K562 (cell line): ENCODE measurements at regions not wholly inside any gene's neighbourhood (a gene's known extent, or its start where the extent isn't known, plus 50 kb on each side); places are given as distances from the start of the nearest gene placed in this dataset.

Experiments
- ATAC-seq: fragments of 200-7000 bp; cut with Tn5 transposase; 3 replicates; pipeline ENCODE4 v1.9.1; 2020; ENCODE audit warnings: moderate library complexity
- BruUV-seq: library from RNA; stranded (reverse); fragments of 400-500 nt; replicated peaks from 2 replicates; lab custom pipeline; 2021; lab: Mats Ljungman, UMichigan
- CTCF ChIA-PET: fragments of 300-600 bp; formaldehyde crosslinking; extraction: SDS; loops from one replicate; lab custom pipeline; 2021; ENCODE audit warnings: low intra/inter-chr PET ratio; lab: Yijun Ruan, JAX
- POLR2A ChIA-PET: fragments of 300-600, 350-650 bp; sonication (Branson Sonifier 250); formaldehyde crosslinking; extraction: SDS; loops from one replicate; lab custom pipeline; 2021; ENCODE audit warnings: antibody characterized with exemption, inconsistent platforms; lab: Yijun Ruan, JAX
- DNase-seq, 4 experiments: peaks; one replicate each; pipeline versions ENCODE4 v3.0.0 to v3.0.0-alpha.2; 2011 to 2018; ENCODE audit warnings: low spot score in 3 of 4, mixed read lengths in 3 of 4; ENCODE audit errors: extremely low read depth in 1 of 4
- FAIRE-seq: peaks from 2 replicates; lab custom pipeline; 2011; peaks lifted over from hg19 to GRCh38; lab: Jason Lieb, UNC
- H2AFZ ChIP-seq: 2 replicates; pipeline ENCODE4 v1.6.0; 2011; ENCODE audit warnings: low read depth, low read length, control low read depth, inconsistent platforms
- H3K27ac ChIP-seq: fragments of 200-600 bp; 3 replicates; pipeline ENCODE4 v1.8.0; 2011; ENCODE audit warnings: low read depth, mild to moderate bottlenecking, control low read depth, inconsistent platforms, low read length, moderate library complexity, mixed read lengths; ENCODE audit errors: extremely low read depth
- H3K27me3 ChIP-seq, 2 experiments: fragments of 300-600 bp in 1 of 2; 2 replicates in 1 of 2; 3 replicates in 1 of 2; pipeline versions ENCODE4 v1.6.0 to v1.8.0; 2011; ENCODE audit warnings: inconsistent platforms in 2 of 2, low read length in 2 of 2, mild to moderate bottlenecking in 1 of 2, mixed read lengths in 1 of 2, moderate library complexity in 1 of 2; ENCODE audit not compliant: control insufficient read depth in 2 of 2, insufficient read depth in 2 of 2
- H3K36me3 ChIP-seq: fragments of 300-600 bp; 3 replicates; pipeline ENCODE4 v1.8.0; 2011; ENCODE audit warnings: mild to moderate bottlenecking, low read length, inconsistent platforms; ENCODE audit not compliant: control insufficient read depth, insufficient read depth
- H3K4me1 ChIP-seq, 2 experiments: fragments of 200-600 bp in 1 of 2; replicated peaks in 1 of 2; 2 replicates in 1 of 2; 3 replicates in 1 of 2; pipeline versions ENCODE4 v1.5.1 to v1.8.0; 2011; ENCODE audit warnings: inconsistent platforms in 2 of 2, low read length in 2 of 2, mild to moderate bottlenecking in 1 of 2, mixed read lengths in 1 of 2, moderate library complexity in 1 of 2; ENCODE audit not compliant: control insufficient read depth in 2 of 2, insufficient read depth in 2 of 2
- H3K4me2 ChIP-seq: 2 replicates; pipeline ENCODE4 v1.6.1; 2011; ENCODE audit warnings: low read length, control low read depth, inconsistent platforms, mixed read lengths; ENCODE audit not compliant: insufficient read depth
- H3K4me3 ChIP-seq: fragments of 200-600 bp; sonication (generic), shearing (Covaris generic); 2 replicates; pipeline ENCODE4 v1.5.1; 2016; ENCODE audit warnings: control low read depth, inconsistent platforms
- H3K79me2 ChIP-seq: fragments of 200-600 bp; 3 replicates; pipeline ENCODE4 v1.8.0; 2011; ENCODE audit warnings: low read length, inconsistent platforms; ENCODE audit not compliant: control insufficient read depth, insufficient read depth
- H3K9ac ChIP-seq, 2 experiments: 2 replicates each; pipeline versions ENCODE4 v1.6.0 to v1.6.1; 2011; ENCODE audit warnings: low read depth in 2 of 2, low read length in 2 of 2, control low read depth in 1 of 2, inconsistent platforms in 1 of 2, mild to moderate bottlenecking in 1 of 2, mixed read lengths in 1 of 2; ENCODE audit not compliant: insufficient read depth in 1 of 2
- H3K9me1 ChIP-seq: one replicate; pipeline ENCODE4 v1.6.0; 2011; ENCODE audit warnings: inconsistent platforms, mild to moderate bottlenecking, low read length, moderate library complexity; ENCODE audit not compliant: control insufficient read depth, insufficient read depth
- H3K9me3 ChIP-seq: replicated peaks from 2 replicates; pipeline ENCODE4 v1.5.1; 2011; ENCODE audit warnings: low read depth, low read length, inconsistent platforms; ENCODE audit not compliant: control insufficient read depth, insufficient read depth
- H4K20me1 ChIP-seq: replicated peaks from 2 replicates; pipeline ENCODE4 v1.6.1; 2011; ENCODE audit warnings: low read length, inconsistent platforms, mixed read lengths; ENCODE audit not compliant: control insufficient read depth, insufficient read depth
- BCL6 ChIP-seq: fragments of 250-450 bp; sonication (Bioruptor Pico); IDR thresholded peaks from 2 replicates; pipeline ENCODE4 v1.4.0; 2020
- CGGBP1 ChIP-seq: fragments of 250-450 bp; sonication (Bioruptor Pico); IDR thresholded peaks from 2 replicates; pipeline ENCODE4 v1.9.0; 2021; ENCODE audit warnings: mild to moderate bottlenecking
- HDGF ChIP-seq: fragments of 450-650 bp; IDR thresholded peaks from 2 replicates; pipeline ENCODE4 v1.6.1; 2016
- HIVEP1 ChIP-seq: fragments of 250-450 bp; sonication (Bioruptor Pico); IDR thresholded peaks from 2 replicates; pipeline ENCODE4 v1.4.0; 2020; ENCODE audit warnings: mild to moderate bottlenecking
- KDM5B ChIP-seq: fragments of 200-600 bp; sonication (generic); IDR thresholded peaks from 2 replicates; pipeline ENCODE4 v1.6.1; 2012; ENCODE audit warnings: low read depth, mild to moderate bottlenecking, moderate library complexity, low read length, control low read depth, inconsistent platforms; ENCODE audit not compliant: insufficient replicate concordance
- MAFG ChIP-seq: fragments of 450-650 bp; conservative IDR thresholded peaks from 2 replicates; pipeline ENCODE4 v1.6.1; 2016; ENCODE audit warnings: missing genetic modification characterization, missing compliant biosample characterization
- NKRF ChIP-seq: fragments of 450-650 bp; IDR thresholded peaks from 2 replicates; pipeline ENCODE4 v1.6.1; 2016; ENCODE audit warnings: borderline replicate concordance
- PRMT5 ChIP-seq: sonication (generic); formaldehyde crosslinking; IDR thresholded peaks from 2 replicates; pipeline ENCODE4 v1.5.0; 2020; ENCODE audit warnings: missing genetic modification reagents
- TEAD2 ChIP-seq: fragments of 450-650 bp; IDR thresholded peaks from 2 replicates; pipeline ENCODE4 v1.6.1; 2016; ENCODE audit warnings: missing genetic modification characterization, control low read depth, missing compliant biosample characterization
- THRB ChIP-seq: fragments of 450-650 bp; formaldehyde crosslinking; conservative IDR thresholded peaks from 2 replicates; pipeline ENCODE4 v1.4.0; 2022; ENCODE audit warnings: mild to moderate bottlenecking, missing genetic modification characterization
- ZNF253 ChIP-seq: fragments of 250-450 bp; sonication (Bioruptor Pico); conservative IDR thresholded peaks from 2 replicates; pipeline ENCODE4 v1.6.1; 2021; ENCODE audit warnings: mild to moderate bottlenecking
- ZNF347 ChIP-seq: fragments of 450-650 bp; formaldehyde crosslinking; IDR thresholded peaks from 2 replicates; pipeline ENCODE4 v1.4.0; 2020; ENCODE audit warnings: low read depth, mild to moderate bottlenecking, moderate library complexity
- ZNF398 ChIP-seq: fragments of 250-450 bp; sonication (Bioruptor Pico); IDR thresholded peaks from 2 replicates; pipeline ENCODE4 v1.8.0; 2021; ENCODE audit warnings: moderate library complexity, mild to moderate bottlenecking, inconsistent platforms
- ZNF639 ChIP-seq, 2 experiments: fragments of 200-800 bp in 1 of 2; sonication (Bioruptor generic) in 1 of 2; sonication (generic) in 1 of 2; formaldehyde crosslinking in 1 of 2; IDR thresholded peaks in 1 of 2; conservative IDR thresholded peaks in 1 of 2; 2 replicates each; pipeline versions ENCODE4 v1.5.0 to v1.6.1; 2016 to 2020; ENCODE audit warnings: missing compliant biosample characterization in 1 of 2, missing genetic modification characterization in 1 of 2, missing genetic modification reagents in 1 of 2
- WGBS: fragments of 100-300 bp; shearing (Covaris generic); methylation state at CpG from one replicate; pipeline ENCODE4 v1.1.6; 2016; ENCODE audit warnings: low coverage, mixed read lengths; ENCODE audit not compliant: insufficient coverage; ENCODE audit errors: missing lambda C conversion rate; 5-methylcytosine and 5-hydroxymethylcytosine counted together
- in situ Hi-C: fragments of 300-500 bp; cut with MboI; formaldehyde crosslinking; loops from 4 replicates; pipeline ENCODE4 v1.15.0; 2018; ENCODE audit warnings: inconsistent platforms, mixed read lengths
- intact Hi-C: fragments of 100-400 bp; cut with micrococcal nuclease; formaldehyde crosslinking; loops from 2 replicates; pipeline ENCODE4 v1.14.2; 2022

GRCh38 chr4:116664198-116664597 is 421.2 kb downstream of the TRAM1L1 start:
- CTCF ChIA-PET, result no interaction called here
- H3K27me3 ChIP-seq, result no peaks in the 10 kb centered on the region
- H3K9me3 ChIP-seq, result no peaks in the 10 kb centered on the region
- 0% methylated on average over 2 of the region's 2 CpGs for WGBS
- no TSS peak for BruUV-seq
- H2AFZ ChIP-seq, result no peak overlapping the region
- no peak overlapping the region for H3K9ac ChIP-seq
- H3K9me1 ChIP-seq, result no peaks in the 10 kb centered on the region
- no peak overlapping the region for H3K4me2 ChIP-seq
- H3K79me2 ChIP-seq, result no peaks in the 10 kb centered on the region
- POLR2A ChIA-PET, result no interaction called here
- H3K4me1 ChIP-seq, result no peaks in the 10 kb centered on the region
- no peaks in the 10 kb centered on the region for H3K36me3 ChIP-seq
- intact Hi-C loops (no loop called here), in situ Hi-C loops (no loop called here)
- ATAC-seq (no peak), DNase-seq (no peak), FAIRE-seq (no peak)
- no peaks in the 10 kb centered on the region for H4K20me1 ChIP-seq
- H3K4me3 ChIP-seq, result no peak overlapping the region
- no peak overlapping the region for H3K27ac ChIP-seq
- TF ChIP-seq ZNF253 (CRISPR knock-in tag) (no peak), HIVEP1 (CRISPR knock-in tag) (no peak), HDGF (no peak), ZNF398 (CRISPR knock-in tag) (no peak), ZNF347 (no peak), BCL6 (CRISPR knock-in tag) (no peak), NKRF (no peak), ZNF639 (CRISPR knock-in tag; conservative IDR thresholded peaks at IDR 0.05 in 1 of 2, IDR thresholded peaks at IDR 0.05 in 1 of 2) (no peak), PRMT5 (CRISPR knock-in tag) (no peak), THRB (CRISPR knock-in tag) (no peak), KDM5B (no peak), CGGBP1 (CRISPR knock-in tag) (no peak), TEAD2 (tag) (no peak), MAFG (tag) (no peak)
